ENCODE measurements at regions not wholly inside any gene's neighbourhood (a gene's known extent, or its start where the extent isn't known, plus 50 kb on each side); places are given as distances from the start of the nearest gene placed in this dataset.
"Not testable (repeated sequence)": the region's sequence is repeated elsewhere in the genome, so short reads cannot be mapped to it uniquely, and the experiment has no call there.

- no peak overlapping the region for H3K4me3 ChIP-seq (ENCODE audit: low read depth, low read length)
- no peak for DNase-seq (ENCODE audit: low read depth)
- H3K36me3 ChIP-seq (ENCODE audit: control insufficient read depth, insufficient read depth, low read length): no peaks in the 10 kb centered on the region
- TF ChIP-seq, protein P1, sequence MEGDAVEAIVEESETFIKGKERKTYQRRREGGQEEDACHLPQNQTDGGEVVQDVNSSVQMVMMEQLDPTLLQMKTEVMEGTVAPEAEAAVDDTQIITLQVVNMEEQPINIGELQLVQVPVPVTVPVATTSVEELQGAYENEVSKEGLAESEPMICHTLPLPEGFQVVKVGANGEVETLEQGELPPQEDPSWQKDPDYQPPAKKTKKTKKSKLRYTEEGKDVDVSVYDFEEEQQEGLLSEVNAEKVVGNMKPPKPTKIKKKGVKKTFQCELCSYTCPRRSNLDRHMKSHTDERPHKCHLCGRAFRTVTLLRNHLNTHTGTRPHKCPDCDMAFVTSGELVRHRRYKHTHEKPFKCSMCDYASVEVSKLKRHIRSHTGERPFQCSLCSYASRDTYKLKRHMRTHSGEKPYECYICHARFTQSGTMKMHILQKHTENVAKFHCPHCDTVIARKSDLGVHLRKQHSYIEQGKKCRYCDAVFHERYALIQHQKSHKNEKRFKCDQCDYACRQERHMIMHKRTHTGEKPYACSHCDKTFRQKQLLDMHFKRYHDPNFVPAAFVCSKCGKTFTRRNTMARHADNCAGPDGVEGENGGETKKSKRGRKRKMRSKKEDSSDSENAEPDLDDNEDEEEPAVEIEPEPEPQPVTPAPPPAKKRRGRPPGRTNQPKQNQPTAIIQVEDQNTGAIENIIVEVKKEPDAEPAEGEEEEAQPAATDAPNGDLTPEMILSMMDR (IDR thresholded peaks at IDR 0.05; ENCODE audit: insufficient read depth, low read depth, low read length): 0 out of 2 replicates have a peak, but pooled peaks have one; percentile 27
- H3K27me3 ChIP-seq (ENCODE audit: control insufficient read depth, insufficient read depth, low read length): no peaks in the 10 kb centered on the region
- ChIA-PET POLR2A (no interaction called here), CTCF (interaction anchor here (0.6 kb wide), 1 partner anchor 210 kb away, joined by 3 read pairs; no protein-coding TSS in a partner anchor)
These were observed 80.0 kb upstream of the NALF2 start for GRCh38 chrX:69424161-69424560.

DNA sequence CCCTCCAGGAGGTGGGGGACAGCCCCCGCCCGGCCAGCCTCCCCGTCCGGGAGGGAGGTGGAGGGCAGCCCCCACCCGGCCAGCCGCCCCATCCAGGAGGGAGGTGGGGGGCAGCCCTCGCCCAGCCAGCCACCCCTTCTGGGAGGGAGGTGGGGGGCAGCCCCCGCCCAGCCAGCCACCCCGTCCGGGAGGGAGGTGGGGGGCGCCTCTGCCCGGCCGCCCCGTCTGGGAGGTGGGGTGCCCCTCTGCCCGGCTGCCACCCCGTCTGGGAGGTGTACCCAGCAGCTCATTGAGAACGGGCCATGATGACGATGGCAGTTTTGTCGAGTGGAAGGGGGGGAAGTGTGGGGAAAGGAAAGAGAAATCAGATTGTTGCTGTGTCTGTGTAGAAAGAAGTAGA lies 81.9 kb upstream of the NALF2 start:
- H3K36me3 ChIP-seq (ENCODE audit: control insufficient read depth, insufficient read depth, low read length); H3K4me3 ChIP-seq (ENCODE audit: low read depth, low read length); CTCF ChIA-PET; DNase-seq (ENCODE audit: low read depth); POLR2A ChIA-PET; H3K27me3 ChIP-seq (ENCODE audit: control insufficient read depth, insufficient read depth, low read length): not testable (repeated sequence)

DNA sequence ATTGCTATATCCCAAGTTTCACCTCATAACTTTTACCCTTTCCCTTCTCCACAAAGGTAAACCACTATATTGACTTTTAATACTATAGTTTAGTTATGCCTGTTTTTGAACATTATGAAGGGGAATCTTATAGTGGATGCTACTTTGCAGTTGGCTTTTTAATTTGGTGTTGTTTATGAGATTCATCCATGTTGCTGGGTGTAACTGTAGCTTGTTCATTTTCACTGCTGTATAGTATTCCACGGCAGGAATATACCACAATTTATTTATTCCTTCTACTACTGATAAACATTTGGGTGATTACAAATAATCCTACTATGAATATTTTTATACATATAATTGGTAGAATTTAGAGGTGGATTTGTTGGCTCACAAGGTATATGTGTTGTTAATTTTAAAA lies 88.4 kb upstream of the NALF2 start:
- ChIA-PET POLR2A (no interaction called here), CTCF (no interaction called here)
- Histone ChIP-seq H3K4me3 (ENCODE audit: low read depth, low read length) (no peak overlapping the region), H3K36me3 (ENCODE audit: control insufficient read depth, insufficient read depth, low read length) (no peaks in the 10 kb centered on the region), H3K27me3 (ENCODE audit: control insufficient read depth, insufficient read depth, low read length) (no peaks in the 10 kb centered on the region)
- no peak for DNase-seq (ENCODE audit: low read depth)
- TF ChIP-seq, protein P1 (IDR thresholded peaks at IDR 0.05; ENCODE audit: insufficient read depth, low read depth, low read length): no peak

DNA sequence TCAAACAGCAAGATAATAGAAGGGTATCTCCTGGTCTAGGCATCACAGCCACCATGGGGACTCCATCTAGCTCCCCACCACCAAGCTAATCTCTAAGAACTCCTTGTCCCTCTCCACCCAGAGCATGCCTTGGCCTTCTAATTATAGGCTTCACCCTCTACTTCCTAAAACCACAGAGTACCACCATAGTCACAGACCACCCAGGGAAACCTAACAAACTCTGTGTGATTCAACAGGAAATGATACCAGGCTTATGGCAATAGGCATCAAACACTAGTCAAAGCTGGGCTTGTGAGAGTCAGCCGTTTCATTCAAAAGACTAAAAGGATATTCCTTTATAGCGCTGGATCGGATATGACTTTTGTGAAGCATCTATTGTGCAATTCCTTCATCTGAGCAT lies 91.5 kb upstream of the NALF2 start:
- POLR2A ChIA-PET: no interaction called here
- Histone ChIP-seq H3K27me3 (ENCODE audit: control insufficient read depth, insufficient read depth, low read length) (no peaks in the 10 kb centered on the region), H3K36me3 (ENCODE audit: control insufficient read depth, insufficient read depth, low read length) (no peaks in the 10 kb centered on the region), H3K4me3 (ENCODE audit: low read depth, low read length) (no peak overlapping the region)
- DNase-seq (ENCODE audit: low read depth): no peak
- CTCF ChIA-PET: no interaction called here
- TF ChIP-seq, protein P1 (IDR thresholded peaks at IDR 0.05; ENCODE audit: insufficient read depth, low read depth, low read length): no peak

GRCh38 chrX:69398881-69399280 lies 105.2 kb upstream of the NALF2 start:
- CTCF ChIA-PET: no interaction called here
- DNase-seq (ENCODE audit: low read depth): no peak
- H3K36me3 ChIP-seq (ENCODE audit: control insufficient read depth, insufficient read depth, low read length): no peaks in the 10 kb centered on the region
- H3K4me3 ChIP-seq (ENCODE audit: low read depth, low read length): no peak overlapping the region
- POLR2A ChIA-PET: no interaction called here
- TF ChIP-seq, protein P1 (IDR thresholded peaks at IDR 0.05; ENCODE audit: insufficient read depth, low read depth, low read length): no peak
- no peaks in the 10 kb centered on the region for H3K27me3 ChIP-seq (ENCODE audit: control insufficient read depth, insufficient read depth, low read length)

DNA sequence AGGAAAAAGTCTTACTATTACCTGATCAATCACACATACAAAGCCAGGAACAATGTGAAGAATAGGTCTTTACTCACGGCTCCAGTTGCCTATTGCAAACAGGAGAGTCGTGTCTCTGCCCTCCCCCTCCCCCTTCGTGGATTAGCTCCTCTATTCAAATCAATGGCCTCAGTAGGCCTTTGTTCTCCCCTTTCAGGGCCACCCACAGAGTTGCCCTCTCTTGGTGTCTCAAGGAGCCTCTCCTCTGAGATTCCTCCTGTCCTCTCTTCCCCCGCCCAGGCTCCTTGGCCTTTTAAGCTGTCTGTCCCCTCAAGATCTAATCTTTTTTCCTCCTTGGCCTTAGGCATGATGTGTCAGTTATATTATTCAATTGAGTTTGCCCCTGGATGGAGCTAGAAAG lies 107.2 kb upstream of the NALF2 start:
- TF ChIP-seq, protein P1 (IDR thresholded peaks at IDR 0.05; ENCODE audit: insufficient read depth, low read depth, low read length): no peak
- H3K4me3 ChIP-seq (ENCODE audit: low read depth, low read length): no peak overlapping the region
- CTCF ChIA-PET: interaction anchor here (1.8 kb wide), 1 partner anchor 9 kb away, joined by 4 read pairs; no protein-coding TSS in a partner anchor
- POLR2A ChIA-PET: no interaction called here
- DNase-seq (ENCODE audit: low read depth): no peak
- no peaks in the 10 kb centered on the region for H3K36me3 ChIP-seq (ENCODE audit: control insufficient read depth, insufficient read depth, low read length)
- no peaks in the 10 kb centered on the region for H3K27me3 ChIP-seq (ENCODE audit: control insufficient read depth, insufficient read depth, low read length)

Data from BJ (cell line).